Transverse colon (tissue), 3 donors: ENCODE measurements at regions not wholly inside any gene's neighbourhood (a gene's known extent, or its start where the extent isn't known, plus 50 kb on each side); places are given as distances from the start of the nearest gene placed in this dataset.

Source experiments
- EP300 ChIP-seq: sonication (generic); formaldehyde crosslinking; IDR thresholded peaks from one replicate; pipeline ENCODE4 v1.6.1; 2017; ENCODE audit warnings: antibody characterized with exemption, low read depth
- POLR2A ChIP-seq: fragments of 450-650 bp; IDR thresholded peaks from one replicate; pipeline ENCODE4 v1.6.1; 2016; ENCODE audit warnings: antibody characterized with exemption, mild to moderate bottlenecking, moderate library complexity
- TF ChIP-seq, protein P1 (sequence below), 5 experiments: fragments of 200-600 bp in 3 of 5; fragments of 450-650 bp in 2 of 5; sonication (generic) in 3 of 5; IDR thresholded peaks; 1 replicate in 2 of 5; 2 replicates in 3 of 5; pipeline ENCODE4 v1.5.1; 2016 to 2017; ENCODE audit warnings: antibody characterized with exemption in 5 of 5, inconsistent platforms in 3 of 5, mild to moderate bottlenecking in 2 of 5, moderate library complexity in 1 of 5

DNA sequence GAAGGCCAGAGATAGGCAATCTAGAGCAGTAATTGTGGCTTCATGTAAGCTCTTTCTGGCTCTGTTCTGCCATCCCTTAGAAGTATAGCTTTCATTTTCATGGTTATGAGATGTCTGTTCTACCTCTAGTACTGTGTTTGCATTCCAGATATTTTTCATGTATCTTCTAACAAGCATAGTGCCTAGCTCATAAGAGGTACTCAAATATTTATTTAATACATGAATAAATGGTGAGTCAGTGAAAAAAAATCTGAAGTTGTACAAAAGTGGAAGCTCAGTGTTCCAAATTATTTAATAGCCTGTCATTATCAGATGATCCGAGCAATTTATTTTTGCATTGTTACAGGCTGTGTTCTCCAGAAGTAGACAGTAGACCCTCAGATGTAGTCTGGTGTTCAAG is 64.3 kb downstream of the OXSM start:
- TF ChIP-seq, protein P1, sequence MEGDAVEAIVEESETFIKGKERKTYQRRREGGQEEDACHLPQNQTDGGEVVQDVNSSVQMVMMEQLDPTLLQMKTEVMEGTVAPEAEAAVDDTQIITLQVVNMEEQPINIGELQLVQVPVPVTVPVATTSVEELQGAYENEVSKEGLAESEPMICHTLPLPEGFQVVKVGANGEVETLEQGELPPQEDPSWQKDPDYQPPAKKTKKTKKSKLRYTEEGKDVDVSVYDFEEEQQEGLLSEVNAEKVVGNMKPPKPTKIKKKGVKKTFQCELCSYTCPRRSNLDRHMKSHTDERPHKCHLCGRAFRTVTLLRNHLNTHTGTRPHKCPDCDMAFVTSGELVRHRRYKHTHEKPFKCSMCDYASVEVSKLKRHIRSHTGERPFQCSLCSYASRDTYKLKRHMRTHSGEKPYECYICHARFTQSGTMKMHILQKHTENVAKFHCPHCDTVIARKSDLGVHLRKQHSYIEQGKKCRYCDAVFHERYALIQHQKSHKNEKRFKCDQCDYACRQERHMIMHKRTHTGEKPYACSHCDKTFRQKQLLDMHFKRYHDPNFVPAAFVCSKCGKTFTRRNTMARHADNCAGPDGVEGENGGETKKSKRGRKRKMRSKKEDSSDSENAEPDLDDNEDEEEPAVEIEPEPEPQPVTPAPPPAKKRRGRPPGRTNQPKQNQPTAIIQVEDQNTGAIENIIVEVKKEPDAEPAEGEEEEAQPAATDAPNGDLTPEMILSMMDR (IDR thresholded peaks at IDR 0.05), result no peak
- TF ChIP-seq EP300 (no peak), POLR2A (no peak)
